ENCODE measurements at regions not wholly inside any gene's neighbourhood (a gene's known extent, or its start where the extent isn't known, plus 50 kb on each side); places are given as distances from the start of the nearest gene placed in this dataset.

DNA sequence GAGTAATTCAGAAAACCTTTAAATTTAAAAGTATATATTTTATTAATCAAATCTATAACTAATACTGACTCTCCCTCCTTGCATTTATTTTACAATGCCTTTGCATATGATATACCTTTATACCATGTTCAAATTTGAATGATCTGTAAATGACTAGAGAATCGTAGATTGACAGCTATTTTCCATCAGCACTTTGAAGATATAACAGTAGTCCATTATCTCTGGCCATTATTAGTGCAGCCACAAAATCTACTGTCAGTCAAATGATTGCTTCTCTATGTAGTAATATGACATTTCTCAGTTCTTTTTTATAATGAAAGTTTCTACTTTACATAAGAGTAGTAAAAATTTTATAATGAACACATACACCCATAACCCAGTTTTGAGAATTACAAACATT, 1054.8 kb upstream of the B3GALT2 start:
- TF ChIP-seq EZH2 (IDR thresholded peaks at IDR 0.05; ENCODE audit: borderline replicate concordance, low read length), result no peak
- no peak for TF ChIP-seq CTCF (IDR thresholded peaks at IDR 0.05; ENCODE audit: low read length)
